ENCODE measurements at regions not wholly inside any gene's neighbourhood (a gene's known extent, or its start where the extent isn't known, plus 50 kb on each side); places are given as distances from the start of the nearest gene placed in this dataset.

DNA sequence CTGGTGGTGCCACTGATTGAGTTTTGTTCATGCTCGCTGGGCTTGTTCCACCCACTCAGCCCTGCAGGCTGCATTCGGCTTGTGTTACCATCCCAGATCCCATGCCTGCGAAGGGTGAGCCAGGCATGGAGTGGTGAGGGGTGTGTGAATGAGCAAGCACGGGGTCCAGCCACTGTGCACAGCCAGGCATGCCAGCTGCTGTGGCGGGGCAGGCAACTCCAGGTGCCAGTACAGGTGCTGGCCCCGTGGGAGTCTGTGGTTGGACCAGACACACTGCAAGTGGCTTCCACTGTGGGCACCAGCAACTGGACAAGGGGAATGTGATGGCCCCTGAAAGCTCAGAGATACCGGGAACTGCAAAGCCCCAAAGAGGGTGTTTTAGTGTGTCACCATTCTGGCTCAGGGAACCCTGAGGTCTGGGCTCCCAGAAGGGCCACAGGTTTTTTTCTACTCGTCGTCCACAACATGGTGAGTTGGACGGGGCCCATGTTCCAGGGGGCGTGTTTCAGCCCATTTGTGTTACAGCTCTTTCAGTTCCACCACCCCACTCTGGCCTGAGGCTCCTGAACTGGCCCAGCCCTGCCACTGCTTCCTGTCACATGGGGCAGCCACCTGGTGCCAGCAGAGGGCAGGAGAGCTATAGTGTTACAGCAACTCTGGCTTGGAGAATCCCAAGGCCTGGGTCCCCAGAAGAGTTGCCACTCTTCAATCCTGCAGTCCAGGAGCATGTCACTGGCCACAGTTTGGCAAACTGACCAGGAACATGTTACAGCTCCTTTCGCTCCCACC lies 217.0 kb upstream of the OBI1 start:
- TF ChIP-seq, protein P1, sequence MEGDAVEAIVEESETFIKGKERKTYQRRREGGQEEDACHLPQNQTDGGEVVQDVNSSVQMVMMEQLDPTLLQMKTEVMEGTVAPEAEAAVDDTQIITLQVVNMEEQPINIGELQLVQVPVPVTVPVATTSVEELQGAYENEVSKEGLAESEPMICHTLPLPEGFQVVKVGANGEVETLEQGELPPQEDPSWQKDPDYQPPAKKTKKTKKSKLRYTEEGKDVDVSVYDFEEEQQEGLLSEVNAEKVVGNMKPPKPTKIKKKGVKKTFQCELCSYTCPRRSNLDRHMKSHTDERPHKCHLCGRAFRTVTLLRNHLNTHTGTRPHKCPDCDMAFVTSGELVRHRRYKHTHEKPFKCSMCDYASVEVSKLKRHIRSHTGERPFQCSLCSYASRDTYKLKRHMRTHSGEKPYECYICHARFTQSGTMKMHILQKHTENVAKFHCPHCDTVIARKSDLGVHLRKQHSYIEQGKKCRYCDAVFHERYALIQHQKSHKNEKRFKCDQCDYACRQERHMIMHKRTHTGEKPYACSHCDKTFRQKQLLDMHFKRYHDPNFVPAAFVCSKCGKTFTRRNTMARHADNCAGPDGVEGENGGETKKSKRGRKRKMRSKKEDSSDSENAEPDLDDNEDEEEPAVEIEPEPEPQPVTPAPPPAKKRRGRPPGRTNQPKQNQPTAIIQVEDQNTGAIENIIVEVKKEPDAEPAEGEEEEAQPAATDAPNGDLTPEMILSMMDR (IDR thresholded peaks at IDR 0.05) = no peak
- TF ChIP-seq POLR2A (IDR thresholded peaks at IDR 0.05) = no peak
